ENCODE measurements at regions not wholly inside any gene's neighbourhood (a gene's known extent, or its start where the extent isn't known, plus 50 kb on each side); places are given as distances from the start of the nearest gene placed in this dataset.

DNA sequence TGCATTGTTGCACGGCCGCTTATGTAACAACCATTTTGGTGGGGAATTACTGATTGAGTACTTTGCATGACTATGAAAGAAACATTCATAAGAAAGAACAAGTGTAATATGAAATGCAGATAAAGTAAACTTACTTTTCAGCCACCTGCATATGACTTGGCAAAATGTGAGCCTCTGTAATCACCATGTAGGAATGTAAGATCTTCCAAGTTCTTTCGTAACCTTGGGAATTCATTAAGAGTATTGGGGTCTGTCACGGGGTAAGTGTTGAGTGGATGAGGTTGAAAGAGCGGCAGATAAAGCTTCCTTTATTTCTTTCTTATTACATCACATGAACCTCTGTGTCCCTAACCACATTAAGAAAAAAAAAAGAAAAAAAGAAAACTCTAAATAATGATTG lies 348.5 kb upstream of the NR3C2 start:
- H3K4me1 ChIP-seq (ENCODE audit: control insufficient read depth, low read depth, low read length): peaks cover 5% of the 10 kb centered on the region
- no peak overlapping the region for H3K4me3 ChIP-seq (ENCODE audit: low read length)
- H3K36me3 ChIP-seq (ENCODE audit: control insufficient read depth, low read depth, low read length): no peaks in the 10 kb centered on the region

DNA sequence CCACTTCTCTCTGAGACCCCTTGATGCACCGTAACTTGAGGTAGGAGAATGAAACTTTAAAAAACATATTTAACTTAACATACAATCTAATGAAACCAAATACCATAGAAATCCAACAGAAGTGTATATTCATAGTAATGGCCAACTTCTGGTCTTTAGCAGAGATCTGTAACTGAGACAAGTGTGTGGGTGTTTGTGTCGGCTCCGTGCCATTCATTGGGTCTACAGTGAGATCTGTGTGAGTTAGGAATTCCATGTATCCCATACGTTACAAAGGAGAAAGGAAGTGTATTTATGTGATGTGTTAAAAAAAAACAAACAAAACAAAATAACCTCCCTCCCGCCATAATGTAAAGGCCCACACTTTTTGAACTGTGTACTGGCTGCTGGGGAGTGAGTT lies 348.0 kb upstream of the NR3C2 start:
- Histone ChIP-seq H3K36me3 (ENCODE audit: control insufficient read depth, low read depth, low read length) (no peaks in the 10 kb centered on the region), H3K9me3 (ENCODE audit: control insufficient read depth, low read depth, low read length) (no peaks in the 10 kb centered on the region), H3K9ac (ENCODE audit: low read length) (no peak overlapping the region), H3K4me1 (ENCODE audit: control insufficient read depth, low read depth, low read length) (peaks cover 3% of the 10 kb centered on the region), H3K27me3 (ENCODE audit: control insufficient read depth, insufficient read depth, low read length) (no peaks in the 10 kb centered on the region), H3K4me3 (ENCODE audit: low read length) (no peak overlapping the region), H3K27ac (ENCODE audit: low read length) (no peak overlapping the region)

More for the DNA sequence above, 348.5 kb upstream of the NR3C2 start:
- Histone ChIP-seq H3K27me3 (ENCODE audit: control insufficient read depth, insufficient read depth, low read length) (no peaks in the 10 kb centered on the region), H3K27ac (ENCODE audit: low read length) (no peak overlapping the region), H3K9ac (ENCODE audit: low read length) (no peak overlapping the region), H3K9me3 (ENCODE audit: control insufficient read depth, low read depth, low read length) (no peaks in the 10 kb centered on the region)

DNA sequence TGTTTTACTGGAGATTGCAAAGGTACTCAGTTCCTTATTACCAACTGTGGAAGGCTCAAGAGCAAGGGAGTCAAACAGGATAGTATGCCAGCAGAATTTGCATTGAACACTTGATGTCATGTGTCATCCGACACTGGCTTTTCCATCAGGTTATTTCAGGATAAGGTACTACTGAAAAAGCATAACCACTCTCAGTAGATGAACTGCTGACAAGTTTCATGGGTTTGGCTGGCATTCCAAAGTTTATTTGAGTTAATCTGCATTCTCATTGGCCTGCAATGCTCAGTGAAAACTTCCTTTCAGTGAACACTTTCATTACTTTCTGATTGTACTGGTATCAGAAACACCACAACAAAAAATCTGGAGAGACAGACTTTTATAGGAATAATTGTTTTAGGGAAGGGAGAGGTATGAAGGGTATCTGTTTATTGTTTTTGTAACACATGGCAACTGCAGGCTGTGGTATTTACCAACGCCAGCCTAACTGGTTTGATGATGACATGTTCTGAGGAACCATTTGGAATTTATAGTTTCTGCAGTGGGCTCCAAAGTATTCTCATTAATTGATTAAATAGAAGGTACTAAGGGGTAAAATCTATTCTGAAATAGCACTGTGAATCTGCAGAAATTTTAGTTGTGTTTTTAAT lies 345.7 kb upstream of the NR3C2 start:
- no peak overlapping the region for H3K9ac ChIP-seq (ENCODE audit: low read length)
- no peak overlapping the region for H3K27ac ChIP-seq (ENCODE audit: low read length)
- H3K4me3 ChIP-seq (ENCODE audit: low read length): no peak overlapping the region
- no peaks in the 10 kb centered on the region for H3K4me1 ChIP-seq (ENCODE audit: control insufficient read depth, low read depth, low read length)
- no peaks in the 10 kb centered on the region for H3K36me3 ChIP-seq (ENCODE audit: control insufficient read depth, low read depth, low read length)
- H3K27me3 ChIP-seq (ENCODE audit: control insufficient read depth, insufficient read depth, low read length): no peaks in the 10 kb centered on the region
- no peaks in the 10 kb centered on the region for H3K9me3 ChIP-seq (ENCODE audit: control insufficient read depth, low read depth, low read length)

DNA sequence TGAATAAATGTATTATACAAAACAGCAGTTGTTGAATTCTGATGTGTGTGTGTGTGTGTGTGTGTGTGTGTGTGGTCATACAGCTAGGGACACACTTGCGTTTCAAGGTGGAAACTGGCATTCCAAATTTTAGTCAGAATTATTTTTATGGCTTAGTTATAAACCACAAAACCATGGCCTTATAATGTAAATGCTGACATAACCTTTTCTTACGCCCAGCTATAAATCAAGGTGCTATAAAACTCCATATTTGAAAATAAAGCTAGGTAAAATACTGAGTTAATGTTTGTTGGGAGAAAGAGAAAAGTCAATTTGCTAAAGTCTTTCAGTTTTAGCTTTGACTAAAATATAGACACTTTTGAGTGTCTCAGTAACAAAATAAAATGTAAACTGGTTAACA lies 345.1 kb upstream of the NR3C2 start:
- no peak overlapping the region for H3K27ac ChIP-seq (ENCODE audit: low read length)
- H3K36me3 ChIP-seq (ENCODE audit: control insufficient read depth, low read depth, low read length): no peaks in the 10 kb centered on the region
- H3K4me1 ChIP-seq (ENCODE audit: control insufficient read depth, low read depth, low read length): peaks cover 6% of the 10 kb centered on the region
- no peak overlapping the region for H3K9ac ChIP-seq (ENCODE audit: low read length)
- H3K9me3 ChIP-seq (ENCODE audit: control insufficient read depth, low read depth, low read length): no peaks in the 10 kb centered on the region
- no peak overlapping the region for H3K4me3 ChIP-seq (ENCODE audit: low read length)
- H3K27me3 ChIP-seq (ENCODE audit: control insufficient read depth, insufficient read depth, low read length): no peaks in the 10 kb centered on the region

DNA sequence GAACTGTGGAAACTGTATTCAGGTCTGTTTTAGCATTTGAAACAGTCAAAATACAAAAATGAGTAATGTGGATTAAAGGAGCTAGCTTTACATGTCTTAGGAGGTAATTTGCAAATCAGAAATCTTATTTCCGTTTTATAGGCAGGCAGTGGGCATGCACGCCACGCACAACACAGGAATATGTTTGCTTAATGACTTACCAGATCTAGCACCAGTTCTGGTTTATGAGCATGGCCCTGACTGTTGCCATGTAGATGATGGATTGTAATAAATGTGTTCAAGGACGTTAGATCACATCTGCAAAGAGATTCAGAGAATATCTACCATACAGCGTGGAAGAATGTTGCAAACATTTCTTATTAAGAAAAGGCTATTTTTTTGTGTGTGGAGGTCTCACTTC lies 344.5 kb upstream of the NR3C2 start:
- no peaks in the 10 kb centered on the region for H3K27me3 ChIP-seq (ENCODE audit: control insufficient read depth, insufficient read depth, low read length)
- H3K9me3 ChIP-seq (ENCODE audit: control insufficient read depth, low read depth, low read length): no peaks in the 10 kb centered on the region
- no peaks in the 10 kb centered on the region for H3K36me3 ChIP-seq (ENCODE audit: control insufficient read depth, low read depth, low read length)
- H3K4me3 ChIP-seq (ENCODE audit: low read length): no peak overlapping the region
- no peak overlapping the region for H3K9ac ChIP-seq (ENCODE audit: low read length)
- H3K4me1 ChIP-seq (ENCODE audit: control insufficient read depth, low read depth, low read length): peaks cover 12% of the 10 kb centered on the region
- H3K27ac ChIP-seq (ENCODE audit: low read length): no peak overlapping the region

DNA sequence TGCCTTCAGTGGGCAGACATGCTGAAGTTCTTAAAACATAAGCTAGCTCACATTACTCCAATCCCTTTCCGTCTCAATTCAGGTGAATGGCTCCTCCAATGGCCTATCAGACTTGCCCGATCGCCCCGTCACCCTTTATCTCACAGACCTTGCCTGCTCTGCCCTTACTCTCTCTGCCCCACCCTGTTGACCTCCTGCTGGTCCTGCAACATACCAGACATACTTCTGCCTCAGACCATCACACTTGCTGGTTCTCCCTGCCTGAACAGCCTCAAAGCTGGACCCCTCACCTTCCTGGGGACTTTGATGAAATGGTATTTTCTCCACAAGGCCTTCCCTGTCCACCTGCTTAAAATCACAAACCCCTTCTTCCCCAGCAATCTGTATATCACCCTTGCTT lies 340.1 kb upstream of the NR3C2 start:
- H3K27me3 ChIP-seq (ENCODE audit: control insufficient read depth, insufficient read depth, low read length): no peaks in the 10 kb centered on the region
- peaks cover 12% of the 10 kb centered on the region for H3K4me1 ChIP-seq (ENCODE audit: control insufficient read depth, low read depth, low read length)
- H3K9me3 ChIP-seq (ENCODE audit: control insufficient read depth, low read depth, low read length): no peaks in the 10 kb centered on the region
- H3K27ac ChIP-seq (ENCODE audit: low read length): no peak overlapping the region
- H3K36me3 ChIP-seq (ENCODE audit: control insufficient read depth, low read depth, low read length): no peaks in the 10 kb centered on the region
- no peak overlapping the region for H3K9ac ChIP-seq (ENCODE audit: low read length)
- no peak overlapping the region for H3K4me3 ChIP-seq (ENCODE audit: low read length)

DNA sequence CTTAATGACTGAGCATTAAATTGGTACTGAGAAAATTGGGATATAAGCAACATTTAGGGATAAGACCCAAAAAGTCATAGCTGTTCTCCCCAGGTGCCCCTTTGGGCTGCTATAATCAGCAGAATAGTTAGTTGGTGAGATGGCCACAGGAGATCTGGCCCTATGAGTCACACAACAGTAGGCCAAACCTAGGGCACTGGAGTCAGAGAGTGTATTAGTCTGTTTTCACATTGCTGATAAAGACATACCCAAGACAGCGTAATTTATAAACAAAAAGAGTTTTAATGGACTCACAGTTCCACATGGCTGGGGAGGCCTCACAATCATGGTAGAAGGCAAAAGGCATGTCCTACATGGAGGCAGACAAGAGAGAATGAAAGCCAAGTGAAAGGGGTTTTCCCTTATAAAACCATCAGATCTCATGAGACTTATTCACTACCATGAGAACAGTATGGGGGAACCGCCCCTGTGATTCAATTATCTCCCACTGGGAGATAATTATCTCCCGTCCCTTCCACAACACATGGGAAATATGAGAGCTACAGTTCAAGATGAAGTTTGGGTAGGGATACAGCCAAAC lies 338.3 kb upstream of the NR3C2 start:
- no peaks in the 10 kb centered on the region for H3K36me3 ChIP-seq (ENCODE audit: control insufficient read depth, low read depth, low read length)
- H3K27ac ChIP-seq (ENCODE audit: low read length): no peak overlapping the region
- peaks cover 12% of the 10 kb centered on the region for H3K4me1 ChIP-seq (ENCODE audit: control insufficient read depth, low read depth, low read length)
- H3K9ac ChIP-seq (ENCODE audit: low read length): no peak overlapping the region
- no peaks in the 10 kb centered on the region for H3K27me3 ChIP-seq (ENCODE audit: control insufficient read depth, insufficient read depth, low read length)
- H3K9me3 ChIP-seq (ENCODE audit: control insufficient read depth, low read depth, low read length): no peaks in the 10 kb centered on the region
- H3K4me3 ChIP-seq (ENCODE audit: low read length): no peak overlapping the region

DNA sequence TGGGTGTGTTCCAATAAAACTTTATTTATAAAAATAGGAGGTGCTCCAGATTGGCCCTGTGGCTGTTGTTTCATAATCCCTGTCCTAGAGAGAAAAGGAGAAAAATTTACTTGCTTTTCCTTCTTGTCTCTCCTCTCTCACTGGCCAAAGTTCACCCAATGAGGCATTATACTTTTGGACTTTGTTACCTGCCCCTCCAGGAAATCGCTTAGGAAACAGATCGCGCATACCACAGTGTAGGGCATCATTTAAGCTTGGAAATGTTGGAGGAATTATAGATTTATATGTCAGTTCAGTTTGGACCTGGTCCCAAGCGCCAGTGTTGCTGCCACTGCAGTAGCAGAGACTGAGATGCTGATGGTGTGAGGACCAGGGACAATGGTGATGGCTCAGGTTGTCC lies 337.6 kb upstream of the NR3C2 start:
- Histone ChIP-seq H3K9me3 (ENCODE audit: control insufficient read depth, low read depth, low read length) (no peaks in the 10 kb centered on the region), H3K36me3 (ENCODE audit: control insufficient read depth, low read depth, low read length) (no peaks in the 10 kb centered on the region), H3K9ac (ENCODE audit: low read length) (no peak overlapping the region), H3K4me1 (ENCODE audit: control insufficient read depth, low read depth, low read length) (peaks cover 12% of the 10 kb centered on the region), H3K4me3 (ENCODE audit: low read length) (no peak overlapping the region), H3K27me3 (ENCODE audit: control insufficient read depth, insufficient read depth, low read length) (no peaks in the 10 kb centered on the region), H3K27ac (ENCODE audit: low read length) (no peak overlapping the region)

DNA sequence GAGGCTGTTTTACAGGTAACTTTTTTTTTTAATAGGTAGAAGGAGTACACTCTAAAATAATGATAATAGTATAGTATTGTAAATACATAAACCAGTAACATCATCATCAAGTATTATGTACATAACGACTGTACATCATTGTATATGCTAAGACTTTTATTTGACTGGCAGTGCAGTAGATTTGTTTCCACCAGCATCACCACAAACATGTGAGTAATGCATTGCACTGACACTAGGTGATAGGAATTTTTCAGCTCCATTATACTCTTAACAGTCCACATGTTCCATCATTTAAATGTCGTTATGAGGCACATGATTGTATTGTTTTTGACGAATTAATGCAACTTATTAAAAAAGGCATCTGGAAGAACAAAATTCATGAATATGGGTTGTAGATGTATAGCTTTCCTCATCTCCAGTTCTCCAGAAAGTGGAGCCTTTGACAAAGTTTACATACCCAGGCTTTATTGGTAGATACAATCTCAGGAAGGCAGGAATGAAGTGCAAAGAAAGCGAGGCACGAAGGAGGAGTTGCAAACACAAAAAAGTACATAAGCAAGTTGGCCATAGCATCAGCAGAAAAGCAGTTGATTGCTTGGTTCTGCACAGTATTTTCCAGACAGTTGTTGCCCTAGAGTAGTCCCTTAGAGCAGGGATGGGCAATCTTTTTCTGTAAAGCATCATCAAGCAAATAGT lies 336.9 kb upstream of the NR3C2 start:
- Histone ChIP-seq H3K9ac (ENCODE audit: low read length) (no peak overlapping the region), H3K4me1 (ENCODE audit: control insufficient read depth, low read depth, low read length) (peaks cover 12% of the 10 kb centered on the region), H3K27me3 (ENCODE audit: control insufficient read depth, insufficient read depth, low read length) (no peaks in the 10 kb centered on the region), H3K27ac (ENCODE audit: low read length) (no peak overlapping the region), H3K4me3 (ENCODE audit: low read length) (no peak overlapping the region), H3K9me3 (ENCODE audit: control insufficient read depth, low read depth, low read length) (no peaks in the 10 kb centered on the region), H3K36me3 (ENCODE audit: control insufficient read depth, low read depth, low read length) (no peaks in the 10 kb centered on the region)

DNA sequence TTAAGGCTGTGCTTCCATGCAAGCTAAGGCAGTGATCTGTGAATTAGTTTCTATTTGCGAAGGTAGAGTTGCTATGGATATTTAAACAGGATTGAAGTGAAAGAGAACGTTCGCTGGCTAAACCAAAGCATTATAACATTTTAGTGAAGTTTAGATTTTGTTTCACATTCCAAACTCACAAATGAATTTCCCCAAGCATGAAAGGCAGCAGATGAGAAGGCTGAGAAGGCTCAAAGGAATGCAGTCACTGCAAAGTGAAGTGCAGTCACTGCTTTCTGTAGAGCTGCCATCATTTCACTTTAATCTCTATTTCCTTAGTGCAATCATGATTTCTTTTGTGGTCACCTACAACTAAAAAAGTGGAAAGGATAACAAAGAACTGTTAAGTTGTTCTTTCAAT lies 334.7 kb upstream of the NR3C2 start:
- no peaks in the 10 kb centered on the region for H3K27me3 ChIP-seq (ENCODE audit: control insufficient read depth, insufficient read depth, low read length)
- peaks cover 2% of the 10 kb centered on the region for H3K4me1 ChIP-seq (ENCODE audit: control insufficient read depth, low read depth, low read length)
- H3K9me3 ChIP-seq (ENCODE audit: control insufficient read depth, low read depth, low read length): no peaks in the 10 kb centered on the region
- H3K36me3 ChIP-seq (ENCODE audit: control insufficient read depth, low read depth, low read length): no peaks in the 10 kb centered on the region
- H3K4me3 ChIP-seq (ENCODE audit: low read length): no peak overlapping the region
- H3K9ac ChIP-seq (ENCODE audit: low read length): no peak overlapping the region
- no peak overlapping the region for H3K27ac ChIP-seq (ENCODE audit: low read length)

DNA sequence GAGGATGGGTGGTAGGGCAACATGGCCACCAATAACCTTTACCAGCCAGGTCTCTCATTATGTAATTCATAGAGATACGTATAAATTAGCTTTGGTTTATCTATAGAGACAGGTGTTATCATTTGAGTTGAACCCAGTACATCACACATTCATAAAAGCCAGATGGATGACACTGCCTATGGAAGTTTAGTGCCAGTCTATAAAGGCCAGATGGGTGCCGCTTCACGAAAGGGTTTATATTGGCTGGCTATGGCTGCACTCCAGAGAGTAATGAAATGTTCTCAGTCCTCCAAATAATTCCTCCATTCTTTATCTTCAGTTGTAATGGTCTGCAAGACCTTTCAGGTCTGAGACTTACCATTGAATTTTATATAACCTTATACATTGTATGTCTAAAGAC lies 331.9 kb upstream of the NR3C2 start:
- Histone ChIP-seq H3K4me3 (ENCODE audit: low read length) (no peak overlapping the region), H3K9me3 (ENCODE audit: control insufficient read depth, low read depth, low read length) (no peaks in the 10 kb centered on the region)

DNA sequence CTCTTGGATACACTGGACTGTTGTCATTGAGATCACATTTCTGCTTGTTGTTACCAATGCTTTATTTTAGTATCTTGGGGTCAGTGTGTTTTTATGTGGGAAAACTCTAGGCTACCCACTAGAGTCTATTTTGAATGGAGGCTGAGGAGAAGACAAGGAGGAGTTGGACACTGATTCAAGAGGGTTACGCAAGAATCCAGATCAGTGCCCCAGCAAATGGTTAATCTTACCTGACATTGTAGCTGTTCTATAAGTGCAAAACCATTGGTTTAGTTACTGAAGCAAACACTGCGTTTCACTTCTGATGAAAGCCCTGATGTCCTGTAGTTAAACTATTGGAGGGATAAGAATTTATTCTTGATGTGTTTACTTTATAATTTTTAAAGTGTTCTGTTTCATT lies 331.1 kb upstream of the NR3C2 start:
- Histone ChIP-seq H3K9ac (ENCODE audit: low read length) (no peak overlapping the region), H3K9me3 (ENCODE audit: control insufficient read depth, low read depth, low read length) (no peaks in the 10 kb centered on the region), H3K27me3 (ENCODE audit: control insufficient read depth, insufficient read depth, low read length) (no peaks in the 10 kb centered on the region), H3K4me3 (ENCODE audit: low read length) (no peak overlapping the region), H3K36me3 (ENCODE audit: control insufficient read depth, low read depth, low read length) (no peaks in the 10 kb centered on the region), H3K27ac (ENCODE audit: low read length) (no peak overlapping the region), H3K4me1 (ENCODE audit: control insufficient read depth, low read depth, low read length) (no peaks in the 10 kb centered on the region)

More for the DNA sequence above, 331.9 kb upstream of the NR3C2 start:
- H3K4me1 ChIP-seq (ENCODE audit: control insufficient read depth, low read depth, low read length): no peaks in the 10 kb centered on the region
- H3K27ac ChIP-seq (ENCODE audit: low read length): no peak overlapping the region
- H3K36me3 ChIP-seq (ENCODE audit: control insufficient read depth, low read depth, low read length): no peaks in the 10 kb centered on the region
- no peak overlapping the region for H3K9ac ChIP-seq (ENCODE audit: low read length)
- no peaks in the 10 kb centered on the region for H3K27me3 ChIP-seq (ENCODE audit: control insufficient read depth, insufficient read depth, low read length)

Measured in iPS-18a (cell line).